ENCODE measurements at regions not wholly inside any gene's neighbourhood (a gene's known extent, or its start where the extent isn't known, plus 50 kb on each side); places are given as distances from the start of the nearest gene placed in this dataset.

DNA sequence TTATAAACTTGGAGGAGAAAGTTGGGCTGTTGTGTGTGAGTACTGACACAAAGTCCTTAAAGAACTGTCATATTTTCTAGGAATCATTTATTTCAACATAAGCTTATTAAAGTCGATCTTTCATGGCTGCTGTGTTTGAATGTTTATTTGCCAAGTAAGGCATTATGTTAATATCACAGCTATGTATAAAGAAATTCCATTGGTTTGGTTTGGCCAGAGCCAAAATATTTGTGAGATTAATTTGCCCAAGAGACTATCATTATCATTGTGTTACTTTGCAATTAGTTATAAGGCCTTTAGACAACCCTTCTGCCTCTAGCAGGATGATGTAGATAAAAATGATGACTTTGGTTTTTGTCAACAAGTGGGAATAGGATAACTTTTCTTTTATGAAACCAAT lies 240.6 kb upstream of the NT5C1B start:
- no peak for DNase-seq (ENCODE audit: low spot score)

GRCh38 chr2:18829251-18829902 lies 240.0 kb upstream of the NT5C1B start:
- DNase-seq (ENCODE audit: low spot score) = no peak

DNA sequence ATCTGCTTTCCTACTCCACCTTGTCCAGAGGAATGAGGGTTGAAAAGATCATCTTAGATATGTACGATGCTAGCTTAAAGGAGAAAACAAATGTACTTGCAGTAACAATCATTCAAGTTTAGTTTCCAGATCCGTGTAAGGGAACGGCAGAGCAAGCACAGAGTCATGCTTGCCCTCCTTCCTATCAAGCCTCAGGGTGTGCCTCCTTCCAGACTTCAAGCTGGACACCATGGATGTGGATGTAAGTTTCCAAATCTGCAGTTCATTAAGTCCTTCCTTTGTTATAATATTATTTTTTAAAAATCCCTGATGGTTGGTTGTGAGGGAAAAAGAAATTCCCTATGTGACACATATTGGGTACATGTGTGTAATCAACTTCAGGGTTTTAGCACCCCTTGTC lies 238.9 kb upstream of the NT5C1B start:
- DNase-seq (ENCODE audit: low spot score) = no peak

DNA sequence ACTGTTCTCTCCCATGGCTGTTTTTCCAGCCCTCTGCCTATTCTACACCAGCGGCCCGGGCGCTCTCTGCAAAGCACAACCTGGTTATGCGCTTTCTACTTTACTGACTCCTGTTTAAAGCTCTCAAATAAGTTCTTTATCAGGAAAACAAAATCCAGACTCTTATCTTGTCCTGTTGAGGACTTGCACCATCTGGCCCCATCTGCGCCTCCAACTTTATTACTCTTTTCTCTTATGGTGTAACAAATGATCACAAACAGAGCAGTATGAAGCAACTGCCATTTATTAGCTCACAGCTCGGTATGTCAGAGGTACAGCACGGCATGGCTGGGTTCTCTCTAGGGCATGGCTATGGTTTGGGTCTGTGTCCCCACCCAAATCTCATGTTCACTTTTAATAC lies 236.5 kb upstream of the NT5C1B start:
- no peak for DNase-seq (ENCODE audit: low spot score)

DNA sequence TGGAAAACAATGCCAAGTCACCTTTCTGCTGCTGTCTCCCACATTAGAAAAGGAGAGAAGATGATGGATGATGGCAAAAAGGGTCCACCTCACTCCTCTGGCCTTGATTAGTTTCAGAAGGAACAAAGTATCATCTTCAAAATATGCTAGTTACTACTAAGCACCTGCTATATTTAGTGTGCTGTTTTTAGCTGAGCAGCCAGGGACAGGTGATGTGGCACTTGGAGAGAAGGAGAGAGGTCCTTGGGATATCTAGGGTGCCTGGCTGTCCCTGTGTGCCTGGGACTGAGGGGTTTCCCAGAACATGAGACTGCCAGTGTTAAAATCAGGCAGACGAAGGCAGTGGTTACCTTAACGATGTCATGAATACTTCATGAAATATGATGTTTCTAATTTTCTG lies 235.5 kb upstream of the NT5C1B start:
- no peak for DNase-seq (ENCODE audit: low spot score)

DNA sequence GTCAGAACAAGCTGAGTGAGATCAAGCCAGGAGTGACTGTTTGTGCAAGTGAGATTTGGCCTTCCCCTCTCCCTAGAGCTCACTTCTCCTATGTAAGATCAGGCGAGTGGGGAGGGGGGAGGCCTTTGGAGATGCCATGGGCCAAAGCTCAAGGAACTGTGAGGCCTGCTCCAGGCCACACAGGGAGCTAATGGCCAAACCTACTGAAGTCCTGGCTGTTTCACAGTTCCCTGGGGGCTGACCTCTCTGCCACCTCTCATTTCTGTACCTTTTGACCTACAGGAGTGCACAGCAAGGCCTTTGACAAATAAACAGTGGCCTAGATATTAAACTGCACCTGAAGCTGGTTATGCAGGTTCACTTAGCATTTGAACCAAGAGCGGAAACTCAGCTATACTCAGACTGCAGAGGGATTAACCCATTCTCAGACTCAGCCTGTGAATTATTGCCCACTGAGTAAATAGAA lies 235.0 kb upstream of the NT5C1B start:
- DNase-seq (ENCODE audit: low spot score) = no peak

GRCh38 chr2:18821431-18821830 lies 232.1 kb upstream of the NT5C1B start:
- no peak for DNase-seq (ENCODE audit: low spot score)

DNA sequence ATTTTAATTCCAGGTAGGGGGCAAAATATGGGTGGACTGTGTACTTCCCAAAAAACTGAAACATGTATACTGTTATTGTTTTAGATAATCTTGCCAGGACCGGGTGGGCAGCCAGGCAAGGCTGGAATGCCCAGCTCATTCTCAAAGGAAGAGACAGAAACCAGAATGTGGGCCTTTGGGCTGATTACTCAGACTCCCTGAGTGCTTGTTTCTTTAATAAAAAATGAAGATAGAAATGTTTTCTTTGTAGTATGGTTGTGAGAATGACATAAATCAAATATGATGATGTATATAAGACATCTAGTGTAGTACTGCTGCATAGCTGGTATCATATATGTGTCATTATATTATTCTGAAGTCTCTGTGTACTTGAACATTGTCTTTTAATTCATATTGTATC lies 231.6 kb upstream of the NT5C1B start:
- DNase-seq (ENCODE audit: low spot score) = no peak

GRCh38 chr2:18819566-18819965 lies 230.2 kb upstream of the NT5C1B start:
- no peak for DNase-seq (ENCODE audit: low spot score)

DNA sequence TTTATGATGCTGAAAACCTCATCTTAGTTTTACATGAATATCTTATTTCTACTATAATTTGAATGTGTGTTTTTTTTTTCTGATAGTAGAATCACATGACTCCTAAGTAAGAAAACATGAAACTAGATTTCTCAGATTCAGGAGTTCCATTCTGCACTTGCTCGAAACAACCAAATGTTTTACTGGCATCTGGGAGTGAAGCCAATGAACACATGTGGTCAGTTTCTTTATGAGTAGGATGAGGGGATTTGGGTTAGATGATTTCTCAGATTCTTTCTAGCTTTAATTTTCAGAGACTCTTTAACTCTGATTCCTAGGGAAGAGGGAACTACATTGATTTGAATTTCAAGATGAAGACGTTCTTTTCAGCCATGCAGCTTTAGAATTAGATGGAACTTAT lies 225.0 kb upstream of the NT5C1B start:
- DNase-seq (ENCODE audit: low spot score) = no peak

DNA sequence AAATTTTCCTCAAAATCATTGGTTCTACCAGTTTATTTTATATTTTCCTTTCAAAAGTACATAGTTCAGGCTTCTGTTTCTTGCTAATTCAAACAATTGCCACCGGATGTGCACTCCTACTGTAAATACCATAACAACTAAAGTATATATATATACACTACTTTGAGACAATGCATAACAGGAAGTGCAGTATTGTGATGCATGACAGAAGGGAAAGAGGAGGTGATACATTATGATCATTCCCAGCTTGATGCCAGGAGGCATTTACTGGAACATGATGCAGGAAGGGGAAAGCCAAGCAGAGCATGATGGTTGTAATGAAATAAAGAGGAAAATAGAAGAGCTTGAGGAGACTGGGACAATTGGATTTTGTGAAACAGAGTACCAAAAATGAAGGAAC lies 215.2 kb upstream of the NT5C1B start:
- no peak for DNase-seq (ENCODE audit: low spot score)

DNA sequence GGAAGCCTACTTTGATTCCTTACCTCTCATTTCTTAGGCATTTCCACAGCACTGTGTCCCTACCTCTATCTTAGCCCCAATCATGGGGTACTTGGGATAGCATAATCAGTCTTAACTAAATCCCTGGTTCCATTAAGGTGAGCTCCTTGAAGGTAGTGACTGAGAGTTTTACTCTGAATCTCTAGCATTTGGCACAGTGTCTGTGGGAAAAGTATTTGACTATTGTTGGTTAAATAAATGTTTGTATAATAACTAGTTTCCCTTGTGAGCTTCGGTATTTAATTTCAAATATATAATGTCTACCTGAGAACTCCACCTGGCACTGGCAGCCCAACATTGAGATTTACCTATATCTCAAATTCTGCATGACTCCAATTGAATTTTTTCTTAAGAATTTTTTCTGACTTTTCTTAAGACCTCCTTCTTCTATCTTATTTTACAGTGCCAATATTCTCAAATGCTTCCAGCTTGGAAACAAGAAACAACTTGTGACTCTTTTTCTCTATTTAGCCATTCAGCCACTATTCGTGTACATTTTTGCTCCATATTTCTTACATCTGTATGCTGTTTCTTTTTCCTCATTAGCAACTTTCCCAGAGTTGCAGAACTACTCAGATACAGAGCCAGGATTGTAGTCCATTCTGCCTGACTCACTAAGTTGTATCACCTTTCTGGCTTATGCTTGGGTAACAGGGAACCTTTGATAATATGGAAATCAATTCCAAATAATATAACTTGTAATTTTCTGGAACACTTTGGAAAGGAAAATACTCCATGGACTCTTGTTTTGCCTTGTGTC lies 214.0 kb upstream of the NT5C1B start:
- DNase-seq (ENCODE audit: low spot score) = no peak

DNA sequence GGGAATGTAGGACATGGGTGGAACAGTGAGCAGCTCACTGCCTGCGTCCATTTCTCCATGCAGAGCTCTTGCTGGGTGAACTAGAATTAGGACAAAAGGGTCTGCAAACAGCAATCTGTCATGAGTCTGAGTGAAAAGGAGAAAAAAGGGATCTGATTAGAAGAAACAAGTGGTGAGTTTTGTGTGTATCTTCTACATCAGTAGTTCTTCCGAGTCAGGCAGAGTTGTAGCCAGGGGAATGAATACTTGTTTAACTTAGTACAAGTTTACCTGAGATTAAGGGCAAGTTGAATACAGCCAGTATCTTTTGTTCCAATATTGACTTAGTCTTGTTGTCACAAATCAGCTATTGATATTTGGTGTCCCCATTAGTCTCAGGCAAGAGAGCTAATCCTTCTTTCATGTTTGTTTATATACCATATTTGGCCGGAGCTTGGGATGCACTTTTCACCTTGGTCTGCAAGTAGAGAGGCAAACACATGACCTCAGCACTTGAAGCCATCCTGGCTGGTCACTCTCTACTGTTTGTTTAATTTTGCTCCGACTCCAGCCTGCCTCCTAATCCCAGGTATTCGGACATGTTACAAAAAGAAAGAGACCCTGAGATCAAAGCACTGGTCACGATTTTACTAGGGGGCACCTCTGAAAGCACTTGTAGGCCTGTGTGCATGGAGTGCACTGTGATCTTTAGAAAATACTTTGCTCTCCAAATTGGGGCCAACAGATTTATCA lies 211.0 kb upstream of the NT5C1B start:
- DNase-seq (ENCODE audit: low spot score) = no peak

DNA sequence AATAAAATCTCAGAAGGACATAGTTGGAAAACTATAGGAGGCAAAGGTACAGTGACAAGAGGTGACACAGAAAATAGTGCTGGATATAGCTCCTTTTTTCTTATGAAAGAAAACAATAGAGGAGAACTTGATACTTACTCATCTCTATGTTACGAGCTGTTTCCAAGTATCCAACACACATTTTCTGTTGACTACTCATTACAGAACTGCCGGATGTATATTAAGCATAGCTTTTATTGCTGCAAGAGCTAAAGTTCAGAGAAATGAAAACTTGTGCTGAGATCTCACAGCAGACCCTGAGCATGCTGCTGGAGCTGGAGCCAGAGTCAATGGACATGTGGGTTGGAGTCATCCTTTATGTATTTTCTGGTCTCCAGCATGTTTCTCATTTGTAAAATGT lies 210.0 kb upstream of the NT5C1B start:
- no peak for DNase-seq (ENCODE audit: low spot score)

GRCh38 chr2:18797133-18797845 lies 207.9 kb upstream of the NT5C1B start:
- no peak for DNase-seq (ENCODE audit: low spot score)

DNA sequence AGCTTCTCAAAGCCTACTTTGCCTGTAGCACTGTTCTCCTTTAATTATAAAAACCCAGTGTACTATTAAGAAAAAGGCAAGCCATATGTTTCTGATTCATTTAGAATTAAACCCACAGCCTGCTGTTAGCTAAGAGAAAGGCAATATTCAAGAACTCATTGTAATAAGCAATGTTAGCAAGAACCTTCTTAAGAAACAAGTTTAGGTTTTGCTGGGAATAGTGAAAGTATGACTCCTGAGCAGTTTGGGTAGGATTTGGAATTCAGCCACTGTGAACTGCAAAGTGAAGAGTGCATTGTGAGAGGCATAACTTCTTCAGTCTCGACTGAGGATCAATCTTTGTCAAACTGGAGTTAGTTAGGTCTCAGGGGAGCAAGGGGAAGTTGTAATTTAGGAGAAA lies 206.5 kb upstream of the NT5C1B start:
- DNase-seq (ENCODE audit: low spot score) = no peak

GRCh38 chr2:18792684-18793083 lies 203.3 kb upstream of the NT5C1B start:
- no peak for DNase-seq (ENCODE audit: low spot score)

DNA sequence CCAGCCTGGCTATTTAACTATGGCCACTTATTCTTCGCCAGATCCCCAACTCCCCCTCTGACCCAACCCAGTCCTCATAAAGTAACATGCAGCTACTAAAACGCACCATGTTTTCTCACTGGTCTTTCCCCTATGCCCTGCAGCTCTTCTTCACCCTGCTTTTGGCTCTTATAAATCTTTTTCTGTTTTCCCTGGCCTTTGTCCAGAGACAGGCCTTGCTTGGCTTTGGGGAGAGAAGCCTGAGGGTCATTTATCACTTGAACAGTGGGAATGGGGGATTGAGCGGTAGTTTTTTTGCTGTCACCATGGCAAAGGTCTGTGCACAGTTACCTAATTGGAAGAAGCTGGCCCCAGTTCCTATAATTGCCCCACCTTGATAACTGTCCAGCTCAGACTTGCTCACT lies 202.9 kb upstream of the NT5C1B start:
- DNase-seq (ENCODE audit: low spot score) = no peak

DNA sequence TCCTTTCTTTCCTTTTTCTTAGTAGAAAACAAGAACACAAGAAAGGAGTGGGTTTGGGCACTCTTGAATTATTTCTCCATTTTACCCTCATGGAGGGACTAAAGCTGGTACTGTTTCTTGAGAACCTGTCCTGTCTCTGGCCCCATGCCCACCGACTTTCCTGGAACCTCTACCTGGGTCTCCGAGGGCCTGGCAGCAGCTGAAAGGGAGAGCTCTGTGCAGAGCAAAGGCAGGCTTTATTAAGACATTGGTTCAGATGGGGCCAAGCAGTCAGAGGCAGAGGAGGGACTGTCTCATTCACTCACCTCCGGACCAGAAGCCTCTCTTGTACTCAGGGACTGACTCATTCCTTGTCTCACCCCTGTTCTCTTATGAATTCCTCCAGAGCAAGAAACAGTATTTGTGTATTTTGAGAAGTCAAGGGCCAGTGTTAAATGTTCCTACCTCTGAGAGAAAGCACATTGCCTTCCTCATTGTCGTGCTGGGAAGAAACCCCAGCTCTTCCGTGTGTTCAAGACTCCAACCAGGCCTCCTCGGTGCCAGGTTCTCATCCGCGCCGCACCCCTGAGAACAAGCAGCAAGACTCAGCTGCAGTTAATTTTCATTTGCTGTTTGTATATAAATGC lies 201.9 kb upstream of the NT5C1B start:
- DNase-seq (ENCODE audit: low spot score) = no peak

GRCh38 chr2:18790509-18791171 lies 201.3 kb upstream of the NT5C1B start:
- no peak for DNase-seq (ENCODE audit: low spot score)

- DNase-seq (ENCODE audit: low spot score) = peak; percentile 42
Measured at GRCh38 chr2:18788592-18788991, 199.2 kb upstream of the NT5C1B start.
